ENCODE measurements at regions not wholly inside any gene's neighbourhood (a gene's known extent, or its start where the extent isn't known, plus 50 kb on each side); places are given as distances from the start of the nearest gene placed in this dataset.

- no peak for ATAC-seq
- no peak for TF ChIP-seq PATZ1 (CRISPR knock-in tag; IDR thresholded peaks at IDR 0.05; ENCODE audit: borderline replicate concordance)
- no peak for TF ChIP-seq ARNTL (CRISPR knock-in tag; IDR thresholded peaks at IDR 0.05; ENCODE audit: borderline replicate concordance, low read depth)
- TF ChIP-seq CSRNP3 (CRISPR knock-in tag; IDR thresholded peaks at IDR 0.05): no peak
- TF ChIP-seq TSHZ2 (CRISPR knock-in tag; IDR thresholded peaks at IDR 0.05): no peak
- TF ChIP-seq SNAI2 (CRISPR knock-in tag; IDR thresholded peaks at IDR 0.05): no peak
- TF ChIP-seq ESRRG (CRISPR knock-in tag; IDR thresholded peaks at IDR 0.05): no peak
- no peak for TF ChIP-seq CREB5 (CRISPR knock-in tag; IDR thresholded peaks at IDR 0.05; ENCODE audit: low read depth)
- TF ChIP-seq ZC3H10 (CRISPR knock-in tag; IDR thresholded peaks at IDR 0.05): no peak
- TF ChIP-seq PPARA (CRISPR knock-in tag; IDR thresholded peaks at IDR 0.05; ENCODE audit: borderline replicate concordance): no peak
- TF ChIP-seq CSDC2 (CRISPR knock-in tag; IDR thresholded peaks at IDR 0.05): no peak
- TF ChIP-seq ZNF70 (CRISPR knock-in tag; IDR thresholded peaks at IDR 0.05): no peak
- no peak for TF ChIP-seq BACH2 (CRISPR knock-in tag; IDR thresholded peaks at IDR 0.05; ENCODE audit: borderline replicate concordance)
These were observed 161.2 kb upstream of the MYL2 start for GRCh38 chr12:111081600-111081999.

GRCh38 chr12:111078731-111079130 is 158.4 kb upstream of the MYL2 start:
- TF ChIP-seq GLIS3 (CRISPR knock-in tag; IDR thresholded peaks at IDR 0.05) (no peak), ESRRG (CRISPR knock-in tag; IDR thresholded peaks at IDR 0.05) (no peak), ZNF70 (CRISPR knock-in tag; IDR thresholded peaks at IDR 0.05) (no peak), CSRNP3 (CRISPR knock-in tag; IDR thresholded peaks at IDR 0.05) (no peak), ISL1 (CRISPR knock-in tag; IDR thresholded peaks at IDR 0.05) (no peak), OSR1 (CRISPR knock-in tag; IDR thresholded peaks at IDR 0.05) (no peak), ZNF565 (CRISPR knock-in tag; conservative IDR thresholded peaks at IDR 0.05; ENCODE audit: low read depth) (no peak), ZFP3 (CRISPR knock-in tag; IDR thresholded peaks at IDR 0.05) (no peak), CREB5 (CRISPR knock-in tag; IDR thresholded peaks at IDR 0.05; ENCODE audit: low read depth) (no peak), PATZ1 (CRISPR knock-in tag; IDR thresholded peaks at IDR 0.05; ENCODE audit: borderline replicate concordance) (no peak), PPARA (CRISPR knock-in tag; IDR thresholded peaks at IDR 0.05; ENCODE audit: borderline replicate concordance) (no peak), TOX (CRISPR knock-in tag; IDR thresholded peaks at IDR 0.05; ENCODE audit: borderline replicate concordance) (no peak), TCF4 (CRISPR knock-in tag; IDR thresholded peaks at IDR 0.05; ENCODE audit: borderline replicate concordance) (no peak), POU6F1 (CRISPR knock-in tag; IDR thresholded peaks at IDR 0.05; ENCODE audit: borderline replicate concordance, low read depth) (no peak), ARNTL (CRISPR knock-in tag; IDR thresholded peaks at IDR 0.05; ENCODE audit: borderline replicate concordance, low read depth) (no peak), ZC3H10 (CRISPR knock-in tag; IDR thresholded peaks at IDR 0.05) (no peak), CSDC2 (CRISPR knock-in tag; IDR thresholded peaks at IDR 0.05) (no peak), ZFP30 (CRISPR knock-in tag; IDR thresholded peaks at IDR 0.05) (no peak)
- ATAC-seq: no peak
